GM21360 (cell line): ENCODE measurements at regions not wholly inside any gene's neighbourhood (a gene's known extent, or its start where the extent isn't known, plus 50 kb on each side); places are given as distances from the start of the nearest gene placed in this dataset.

Experiments
- ATAC-seq: cut with Tn5 transposase; IDR thresholded peaks from one replicate; pipeline ENCODE4 v1.9.1; 2021; ENCODE audit warnings: mild to moderate bottlenecking, moderate library complexity; ENCODE audit not compliant: unreplicated experiment

DNA sequence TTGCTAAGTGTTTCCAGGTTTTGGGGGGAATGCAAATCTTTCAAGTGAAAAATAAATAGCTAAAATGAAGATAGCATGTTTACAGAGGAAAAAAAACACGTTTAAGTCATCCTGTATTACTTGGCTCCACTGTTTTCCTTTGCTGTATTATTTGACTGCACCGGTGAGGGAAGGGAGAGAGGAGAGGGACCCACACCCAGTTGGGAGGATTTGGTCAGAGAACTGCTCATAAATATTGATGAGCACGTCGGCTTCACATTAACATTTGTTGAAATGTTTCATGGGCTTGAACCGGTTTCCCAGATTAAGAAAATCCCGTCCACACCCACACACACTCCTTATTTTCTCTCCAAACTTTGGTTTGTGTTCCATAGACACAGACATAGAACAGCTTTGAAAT, 493.8 kb upstream of the MGMT start:
- no peak for ATAC-seq

DNA sequence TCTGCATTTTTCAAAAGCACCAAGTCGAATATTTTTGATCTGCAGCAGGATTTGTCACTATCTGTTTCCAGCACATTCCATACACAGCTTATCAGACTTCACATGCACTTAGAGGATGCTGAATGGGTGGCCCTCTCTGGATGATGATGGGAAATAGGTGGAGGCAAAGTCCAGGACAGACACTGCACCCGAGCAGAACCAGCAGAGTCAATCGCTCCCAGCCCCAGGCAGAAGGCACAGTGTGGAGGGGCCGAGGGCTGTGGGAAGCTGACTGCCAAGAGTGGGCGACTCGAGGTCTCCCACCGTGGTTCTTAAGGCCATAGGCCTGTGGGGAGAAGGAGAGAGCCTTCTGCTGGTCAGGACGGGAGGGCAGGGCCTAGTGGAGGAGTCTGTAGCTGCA, 490.2 kb upstream of the MGMT start:
- no peak for ATAC-seq

DNA sequence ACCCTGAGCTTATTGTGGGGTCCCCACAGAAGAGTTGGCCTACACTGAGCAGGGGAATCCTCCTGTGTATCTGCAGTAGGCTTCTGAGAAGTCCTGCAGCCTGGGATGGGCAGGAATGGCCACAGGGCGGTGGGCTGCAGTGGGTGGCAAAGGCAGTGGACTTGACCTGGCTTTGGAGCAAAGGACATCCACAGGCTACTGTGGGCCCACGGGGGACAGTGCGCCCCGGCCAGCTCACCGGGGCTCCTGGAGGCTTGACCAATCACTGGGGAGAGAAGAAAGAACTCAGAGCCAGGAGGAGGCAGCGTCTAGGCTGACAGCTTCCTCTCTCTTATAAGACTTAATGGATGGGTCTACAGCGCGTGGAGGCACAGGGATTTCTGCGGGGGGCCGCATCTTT, 488.8 kb upstream of the MGMT start:
- no peak for ATAC-seq

DNA sequence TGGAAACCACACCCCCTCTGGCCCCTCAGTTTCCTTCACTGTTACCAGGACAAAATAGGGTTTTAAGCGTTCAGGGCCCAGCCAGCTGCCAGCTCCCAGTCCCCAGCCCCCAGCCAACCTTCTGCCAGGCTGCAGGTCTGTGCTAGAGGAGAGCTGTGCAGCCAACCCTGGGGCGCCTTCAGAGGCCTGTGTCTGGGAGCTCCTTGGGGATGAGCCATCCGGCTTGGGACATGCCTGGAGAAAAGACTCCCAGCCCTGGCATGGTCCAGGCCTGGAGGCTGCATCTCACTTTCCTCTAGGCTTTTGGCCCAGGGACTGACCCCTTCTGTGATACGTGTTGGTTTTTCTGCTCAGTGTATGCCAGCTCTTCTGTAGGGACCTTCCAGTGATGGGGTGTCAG, 487.6 kb upstream of the MGMT start:
- no peak for ATAC-seq

DNA sequence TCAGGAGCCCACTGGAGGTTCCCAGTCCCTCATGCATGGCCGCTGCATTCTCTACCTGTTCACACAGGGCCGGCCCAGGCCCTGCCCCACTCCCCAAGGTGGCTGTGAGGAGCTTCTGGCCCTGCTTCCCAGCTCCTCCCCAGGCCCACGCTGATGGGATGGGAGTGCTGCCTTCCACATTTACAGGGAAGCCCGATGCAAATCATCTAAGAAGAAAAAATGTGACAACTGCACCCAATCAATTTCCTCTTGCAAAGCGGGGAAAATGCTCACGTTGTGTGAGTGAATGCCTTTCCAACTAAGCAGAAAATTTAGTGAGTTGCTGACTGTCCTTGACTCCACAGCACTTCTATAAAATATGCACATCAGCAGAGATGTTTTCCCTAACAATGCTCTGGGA, 485.8 kb upstream of the MGMT start:
- no peak for ATAC-seq

DNA sequence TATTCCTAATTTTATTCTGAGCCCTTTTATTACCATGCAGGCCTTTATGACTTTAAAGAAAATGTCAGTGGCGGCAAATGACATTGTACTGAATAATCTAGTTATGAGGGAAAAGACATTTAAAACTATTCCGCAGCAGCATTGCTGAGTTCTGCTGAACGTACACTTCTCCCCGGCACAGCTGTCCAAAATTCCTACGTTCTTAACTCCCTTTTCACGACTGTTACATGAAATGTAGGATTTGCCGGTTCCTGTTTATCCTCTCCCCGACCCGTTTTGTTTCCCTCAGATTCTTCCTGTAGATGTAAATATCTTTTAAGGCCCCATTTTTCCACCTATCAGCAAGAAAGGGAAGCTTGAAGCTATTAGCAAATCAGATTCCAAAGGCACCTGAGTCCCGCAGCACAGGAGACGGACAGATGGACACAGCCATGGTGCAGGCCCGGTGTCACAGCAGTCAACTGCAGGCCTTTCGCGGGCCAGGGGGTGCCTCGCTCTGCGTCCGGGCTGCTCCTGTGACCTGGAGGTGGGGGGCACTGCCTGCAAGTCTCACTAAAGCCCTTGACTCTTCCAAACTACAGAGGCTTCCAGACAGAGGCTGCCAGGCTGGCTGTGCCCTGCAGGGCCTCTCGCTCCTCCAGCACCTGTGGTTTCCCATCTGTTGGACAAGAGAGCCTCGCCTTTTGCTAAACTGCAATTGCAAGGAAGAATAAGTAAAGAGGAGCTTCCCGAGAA, 485.0 kb upstream of the MGMT start:
- no peak for ATAC-seq

DNA sequence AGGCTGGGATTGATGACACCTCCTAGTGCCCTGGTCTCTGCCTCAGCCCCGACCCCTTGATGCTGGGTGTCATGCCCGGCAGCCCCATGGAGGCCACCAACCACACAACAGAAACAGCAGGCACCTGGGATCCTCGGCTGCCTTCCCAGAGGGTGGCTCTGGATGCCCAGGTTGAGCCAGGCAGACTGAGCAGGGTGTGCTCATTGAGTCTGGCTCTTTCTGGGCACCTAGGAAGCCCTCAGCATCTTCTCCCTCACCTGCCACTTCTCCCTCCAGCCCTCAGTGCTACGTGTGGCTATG, 484.5 kb upstream of the MGMT start:
- no peak for ATAC-seq

DNA sequence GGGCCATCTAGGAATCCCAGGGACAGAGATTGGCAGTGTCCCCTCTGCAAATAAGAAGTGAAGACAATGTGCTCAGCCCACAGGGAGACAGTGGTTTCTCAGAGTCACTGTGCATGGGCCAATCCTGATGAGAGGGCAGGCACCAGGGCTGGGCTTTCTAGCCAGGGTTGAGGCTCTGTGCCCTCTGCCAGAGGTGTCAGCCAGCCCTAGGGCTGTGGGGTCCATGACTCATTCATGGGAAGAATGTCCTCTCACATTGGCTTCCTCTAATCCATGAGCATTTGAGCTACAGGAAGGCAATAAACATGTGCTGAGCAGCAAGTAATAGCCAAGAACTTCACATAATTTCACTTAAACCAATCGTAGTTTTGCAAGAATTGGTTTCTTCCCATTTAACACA, 482.0 kb upstream of the MGMT start:
- no peak for ATAC-seq

DNA sequence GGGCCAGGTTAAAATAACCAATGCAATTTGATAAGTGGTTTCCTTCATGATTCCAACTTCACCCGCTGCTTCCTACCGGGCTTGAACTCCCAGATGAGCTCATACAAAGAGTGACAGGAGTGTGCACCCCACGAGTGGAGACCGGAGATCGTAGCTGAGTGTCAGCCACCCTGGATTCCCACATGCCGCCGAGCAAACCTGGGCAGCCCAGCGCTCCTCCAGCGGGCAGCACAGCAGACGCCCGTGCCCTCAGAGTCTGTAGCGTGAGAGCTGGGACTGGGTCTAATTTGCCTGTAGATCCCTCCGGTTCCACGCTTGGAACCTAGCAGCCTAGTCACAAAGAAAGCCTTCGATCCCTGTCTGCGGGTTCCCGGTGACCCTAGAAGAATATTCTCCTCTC, 476.1 kb upstream of the MGMT start:
- no peak for ATAC-seq

DNA sequence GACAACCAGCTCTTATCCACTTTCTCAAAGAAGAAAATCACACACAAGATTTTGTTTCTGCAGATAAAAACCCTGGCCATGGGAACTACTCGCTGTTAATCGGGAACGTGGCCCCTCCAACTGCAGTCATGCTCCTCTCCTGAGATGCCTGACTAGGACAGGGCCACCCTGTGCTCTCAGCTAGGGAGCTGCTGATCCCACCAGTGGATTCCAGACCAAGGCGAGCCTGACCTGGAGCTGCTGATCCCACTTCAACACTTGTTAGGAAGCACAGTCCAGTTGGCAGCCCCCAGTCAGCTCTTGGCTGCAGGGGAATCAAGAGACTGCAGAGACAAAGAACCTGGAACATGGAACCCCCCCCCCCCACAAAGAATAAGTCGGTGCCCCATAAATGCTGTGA, 474.3 kb upstream of the MGMT start:
- no peak for ATAC-seq

DNA sequence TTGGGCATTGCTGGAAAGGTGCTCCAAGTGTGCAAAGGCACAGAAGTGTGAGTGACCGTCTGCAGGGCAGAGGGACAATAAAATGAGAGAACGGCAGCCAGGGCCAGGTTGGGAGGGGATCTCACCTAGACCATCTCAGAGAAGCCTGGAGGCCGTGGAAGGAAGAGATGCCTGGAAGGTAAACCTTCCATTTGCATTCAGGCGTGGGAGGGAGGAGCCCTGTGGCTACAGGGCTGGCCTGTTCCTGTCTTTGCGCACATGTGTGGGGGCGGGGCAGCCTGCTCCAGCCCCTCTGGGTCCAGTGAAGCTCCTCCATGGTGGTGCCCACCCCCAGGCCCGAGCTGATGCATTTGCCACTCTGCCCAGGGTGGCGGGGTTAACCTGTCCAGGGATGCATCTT, 473.6 kb upstream of the MGMT start:
- ATAC-seq, result no peak

DNA sequence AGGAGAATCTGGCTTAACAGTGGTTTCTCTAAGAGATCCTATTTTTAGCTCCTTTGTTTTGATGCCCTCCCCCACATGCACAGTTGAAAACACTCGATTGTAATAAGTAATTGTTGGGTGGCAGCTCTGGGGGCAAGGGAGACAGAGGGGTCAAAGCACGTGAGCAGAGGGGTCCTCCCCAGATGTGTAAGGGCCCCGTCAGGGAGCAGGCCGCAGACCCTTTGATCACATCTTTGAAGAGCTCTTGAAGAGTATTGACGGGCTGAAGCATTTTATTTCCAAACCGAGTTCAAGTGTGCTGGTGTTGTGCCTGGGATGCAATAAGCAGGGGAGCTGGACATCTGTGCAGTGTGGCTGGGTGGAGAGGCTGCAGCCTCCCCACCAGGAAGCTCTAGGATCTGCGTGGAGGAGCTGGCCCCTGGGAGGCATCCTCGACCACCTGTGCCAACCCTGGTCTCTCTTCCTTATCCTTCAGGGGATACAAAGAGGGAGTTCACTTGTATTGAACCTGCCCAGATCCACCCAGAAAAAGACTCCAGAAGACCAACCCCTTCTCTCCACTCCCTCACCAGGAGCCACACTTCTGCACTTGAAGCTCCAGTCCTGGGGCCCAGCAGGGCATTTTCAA, 473.0 kb upstream of the MGMT start:
- no peak for ATAC-seq

DNA sequence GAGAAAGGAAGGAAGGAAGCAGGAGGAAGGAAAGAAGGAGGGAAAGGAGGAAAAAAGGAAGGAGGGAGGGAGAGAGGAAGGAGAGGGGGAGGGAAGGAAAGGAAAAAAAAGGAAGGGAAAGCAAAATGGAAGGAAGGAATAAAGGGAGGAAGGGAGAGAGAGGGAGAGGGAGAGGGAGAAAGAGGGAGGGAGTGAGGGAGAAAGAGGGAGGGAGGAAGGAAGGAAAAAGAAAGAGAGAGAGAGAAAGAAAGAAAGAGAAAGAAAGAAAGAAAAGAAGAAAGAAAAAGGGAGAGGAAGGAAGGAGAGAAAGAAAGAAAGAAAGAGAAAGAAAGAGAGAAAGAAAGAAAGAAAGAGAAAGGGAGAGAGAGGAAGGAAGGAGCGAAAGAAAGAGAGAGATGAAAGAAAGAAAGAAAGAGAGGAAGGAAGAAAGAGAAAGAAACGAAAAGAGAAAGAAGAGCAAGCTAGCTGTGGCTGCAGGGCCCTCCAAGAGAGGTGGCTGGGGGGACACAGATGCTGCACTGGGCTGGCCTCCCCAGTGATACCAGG, 472.4 kb upstream of the MGMT start:
- no peak for ATAC-seq

DNA sequence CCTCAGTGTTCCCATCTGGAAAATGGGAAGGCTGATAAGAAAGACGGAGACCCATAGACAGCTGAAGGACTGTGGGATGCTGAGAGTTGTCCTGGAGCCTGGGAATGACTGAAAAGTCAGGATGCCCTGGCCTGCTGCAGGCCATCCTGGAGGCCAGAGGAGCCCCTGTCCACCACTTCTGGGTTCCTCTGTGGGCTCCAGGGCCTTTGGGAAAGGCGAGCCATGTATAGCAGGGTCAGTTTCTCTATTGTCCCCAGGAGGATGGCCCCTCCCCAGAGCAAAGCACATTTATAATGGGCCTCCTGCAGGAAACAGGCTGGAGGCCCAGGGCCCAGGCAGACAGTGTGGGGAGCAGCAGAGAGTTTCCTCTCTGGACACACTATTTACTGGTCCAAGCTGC, 471.4 kb upstream of the MGMT start:
- ATAC-seq, result no peak

DNA sequence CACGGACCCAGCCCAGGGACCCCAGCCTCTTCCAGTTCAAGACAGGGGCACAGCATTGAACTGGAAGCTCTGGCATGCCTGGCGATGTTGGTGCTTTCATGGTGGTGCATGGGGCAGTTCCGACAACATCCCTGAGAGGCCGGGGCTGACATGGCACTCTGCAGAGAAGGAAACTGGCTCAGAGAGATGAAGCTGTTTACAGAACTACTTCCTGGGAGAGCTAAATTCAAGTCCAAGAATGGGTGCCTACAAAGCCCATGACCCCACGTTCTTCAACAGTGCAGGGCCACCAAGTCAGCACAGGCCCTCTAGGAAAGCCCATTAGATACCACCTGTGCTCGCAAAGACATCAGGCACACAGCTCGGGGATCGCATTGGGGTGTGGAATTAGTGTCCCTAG, 470.9 kb upstream of the MGMT start:
- ATAC-seq, result no peak

DNA sequence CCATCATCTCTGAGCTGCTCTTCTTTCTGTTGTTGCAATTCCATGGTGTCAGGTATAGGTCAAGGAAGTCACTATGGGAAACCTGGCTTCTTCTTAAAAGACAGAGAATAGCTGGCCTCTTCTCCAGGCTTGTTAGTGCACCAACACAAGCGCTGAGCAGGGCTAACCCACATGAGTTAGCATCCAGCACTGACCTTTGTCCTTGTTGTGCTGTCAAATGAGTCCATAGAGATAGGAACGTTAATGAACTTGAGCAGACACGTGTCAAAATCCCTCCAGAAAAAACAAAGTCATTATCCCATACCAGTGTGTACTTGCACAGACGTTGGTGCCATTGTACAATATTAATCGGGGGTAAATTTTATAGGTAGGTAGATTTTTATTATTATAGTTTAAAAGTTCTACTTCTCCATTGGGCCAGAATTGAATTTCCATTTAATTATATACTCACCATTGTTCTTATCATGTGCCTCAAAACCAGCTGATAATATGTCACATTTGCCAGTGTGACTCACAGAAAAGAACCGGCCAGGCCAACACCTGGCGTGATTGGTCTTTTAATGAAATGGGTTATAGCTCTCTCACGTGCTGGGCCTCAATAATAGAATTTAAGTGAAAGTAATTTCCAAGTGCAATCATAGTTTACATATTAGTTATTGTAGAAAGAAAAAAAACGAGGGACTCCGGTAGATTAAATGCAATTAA, 468.8 kb upstream of the MGMT start:
- no peak for ATAC-seq

DNA sequence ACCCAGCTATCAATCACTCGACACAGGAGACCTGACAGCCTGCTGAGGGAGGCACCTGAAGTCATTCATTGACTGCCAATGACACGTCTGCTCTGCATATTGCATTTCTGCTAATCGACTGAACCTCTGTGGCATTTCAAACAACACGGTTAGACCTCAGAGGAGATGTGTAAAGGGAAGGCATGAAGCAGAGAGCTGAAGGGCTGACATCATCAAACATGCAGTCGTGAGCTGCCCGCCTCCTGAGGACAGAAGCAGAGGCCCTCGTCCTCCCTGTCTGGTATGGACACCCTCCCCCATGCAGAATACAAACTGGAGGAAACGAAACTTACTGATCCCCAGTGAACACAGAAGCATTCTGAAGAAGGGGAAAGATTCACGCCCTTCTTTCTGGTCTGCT, 462.6 kb upstream of the MGMT start:
- no peak for ATAC-seq

DNA sequence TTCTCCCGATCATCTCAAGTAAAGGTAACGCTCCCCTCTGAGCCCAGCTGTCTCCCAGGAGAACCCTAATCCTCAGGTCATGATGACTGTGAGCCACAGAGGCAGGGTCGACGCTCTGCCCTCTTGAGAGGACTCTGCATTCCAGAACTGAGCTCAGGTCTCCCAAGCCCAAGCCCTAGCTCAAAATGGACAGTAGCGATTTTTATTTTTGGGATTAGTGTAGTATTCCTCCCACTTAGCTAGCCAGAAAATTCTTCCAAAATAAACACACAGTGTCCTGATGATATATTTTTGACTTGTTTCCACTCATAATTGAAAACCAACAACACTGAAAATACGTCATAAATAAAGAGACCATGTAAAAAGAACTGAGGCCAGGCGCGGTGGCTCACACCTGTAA, 462.0 kb upstream of the MGMT start:
- ATAC-seq, result no peak

DNA sequence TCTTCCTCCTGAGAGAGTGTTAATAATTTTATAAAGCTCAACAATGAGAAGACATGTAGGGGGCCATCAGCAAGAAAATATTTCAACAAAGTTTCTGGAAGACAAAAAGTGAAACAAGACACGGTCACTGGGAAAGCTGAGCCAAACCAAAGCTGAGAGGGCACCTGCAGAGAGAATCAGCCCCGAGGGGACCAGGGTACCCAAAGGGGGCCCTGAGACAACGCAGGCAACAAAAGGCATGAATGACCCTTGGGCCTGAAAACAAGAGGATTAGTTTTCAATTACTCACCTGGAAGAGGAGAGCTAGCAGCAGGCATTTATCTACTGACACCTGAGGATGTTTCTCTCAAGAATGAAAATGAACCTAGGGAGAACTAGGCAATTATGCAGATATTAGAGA, 461.2 kb upstream of the MGMT start:
- ATAC-seq, result no peak

DNA sequence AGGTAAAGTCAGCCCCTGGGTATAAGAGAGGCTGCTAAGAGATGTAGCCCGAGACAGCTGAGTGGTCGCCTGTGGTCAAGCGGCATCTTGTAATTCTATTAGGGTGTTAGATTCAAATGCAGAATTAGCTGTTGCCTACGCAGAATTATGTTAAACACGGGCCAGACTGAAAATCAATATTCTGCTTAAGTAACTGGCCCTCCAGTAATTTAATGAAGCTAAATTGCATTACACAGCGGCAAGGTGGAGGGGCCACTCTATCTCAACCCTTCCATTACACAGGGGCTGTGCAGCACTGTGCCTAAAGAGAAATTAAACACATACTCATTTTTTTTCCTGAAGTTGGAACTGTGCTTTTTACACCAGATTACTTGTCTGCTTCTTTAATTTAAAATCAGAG, 448.5 kb upstream of the MGMT start:
- no peak for ATAC-seq

DNA sequence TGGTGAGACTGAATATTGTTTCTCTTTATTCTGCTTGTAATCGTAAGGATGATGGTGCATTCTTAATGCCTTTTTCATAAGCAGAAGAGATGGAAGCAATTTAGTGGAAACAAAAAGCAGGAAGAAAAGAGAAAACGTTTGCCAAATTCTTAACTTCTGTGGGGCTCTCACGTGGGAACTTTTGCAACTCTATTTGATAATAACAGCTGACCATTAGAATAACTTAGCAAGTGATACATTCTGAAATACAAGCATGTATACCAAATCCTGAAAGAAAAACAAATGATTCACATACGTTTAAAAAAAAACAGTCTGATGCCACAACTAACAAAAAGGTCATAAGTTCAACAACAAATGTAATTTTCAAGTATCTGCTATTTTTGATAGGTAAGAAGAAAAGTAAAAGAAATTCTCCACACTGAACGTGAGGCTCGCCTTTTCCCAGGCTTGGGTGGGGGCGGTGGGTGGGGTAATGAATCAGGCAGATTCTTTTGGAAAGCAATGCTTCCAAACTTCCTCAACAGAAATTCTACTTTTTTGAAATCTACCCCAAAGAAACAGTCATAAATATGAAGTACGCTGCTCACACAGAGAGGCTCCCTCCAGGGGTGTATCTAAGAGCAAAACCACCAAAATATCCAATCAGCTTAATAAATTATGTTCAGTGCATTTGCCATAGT, 446.2 kb upstream of the MGMT start:
- ATAC-seq, result no peak
